ENCODE measurements at regions not wholly inside any gene's neighbourhood (a gene's known extent, or its start where the extent isn't known, plus 50 kb on each side); places are given as distances from the start of the nearest gene placed in this dataset.

- Histone ChIP-seq H3K27me3 (ENCODE audit: control insufficient read depth in 1 of 2, insufficient read depth in 2 of 2, low read length in 2 of 2) (peaks cover 0 to 2% of the 10 kb centered on the region in 2 donors), H3K9ac (ENCODE audit: low read length in 2 of 2) (no peak overlapping the region), H3K4me3 (ENCODE audit: low read length in 2 of 2) (no peak overlapping the region), H3K36me3 (ENCODE audit: control insufficient read depth in 2 of 2, insufficient read depth in 2 of 2, low read length in 2 of 2) (no peaks in the 10 kb centered on the region), H3K4me1 (ENCODE audit: control insufficient read depth, insufficient read depth, low read length) (no peaks in the 10 kb centered on the region), H3K9me3 (ENCODE audit: control insufficient read depth in 2 of 2, low read length in 2 of 2) (peaks cover 0 to under 1% of the 10 kb centered on the region in 2 donors), H3K27ac (ENCODE audit: low read length) (no peak overlapping the region)
Measured at GRCh38 chr17:65444049-65444448, 117.4 kb downstream of the AXIN2 start.

- Histone ChIP-seq H3K9me3 (ENCODE audit: control insufficient read depth in 2 of 2, low read length in 2 of 2) (no peaks in the 10 kb centered on the region), H3K27ac (ENCODE audit: low read length) (no peak overlapping the region), H3K27me3 (ENCODE audit: control insufficient read depth in 1 of 2, insufficient read depth in 2 of 2, low read length in 2 of 2) (peaks cover 0 to 6% of the 10 kb centered on the region in 2 donors), H3K4me1 (ENCODE audit: control insufficient read depth, insufficient read depth, low read length) (no peaks in the 10 kb centered on the region), H3K9ac (ENCODE audit: low read length in 2 of 2) (no peak overlapping the region), H3K4me3 (ENCODE audit: low read length in 2 of 2) (no peak overlapping the region), H3K36me3 (ENCODE audit: control insufficient read depth in 2 of 2, insufficient read depth in 2 of 2, low read length in 2 of 2) (no peaks in the 10 kb centered on the region)
Measured at GRCh38 chr17:65442691-65443090, 118.8 kb downstream of the AXIN2 start.

GRCh38 chr17:65442250-65442649 is 119.2 kb downstream of the AXIN2 start:
- no peak overlapping the region for H3K4me3 ChIP-seq (ENCODE audit: low read length in 2 of 2)
- no peaks in the 10 kb centered on the region for H3K9me3 ChIP-seq (ENCODE audit: control insufficient read depth in 2 of 2, low read length in 2 of 2)
- H3K36me3 ChIP-seq (ENCODE audit: control insufficient read depth in 2 of 2, insufficient read depth in 2 of 2, low read length in 2 of 2): no peaks in the 10 kb centered on the region
- H3K9ac ChIP-seq (ENCODE audit: low read length in 2 of 2): no peak overlapping the region
- H3K27ac ChIP-seq (ENCODE audit: low read length): no peak overlapping the region
- H3K27me3 ChIP-seq (ENCODE audit: control insufficient read depth in 1 of 2, insufficient read depth in 2 of 2, low read length in 2 of 2): peaks cover 0 to 6% of the 10 kb centered on the region in 2 donors
- no peaks in the 10 kb centered on the region for H3K4me1 ChIP-seq (ENCODE audit: control insufficient read depth, insufficient read depth, low read length)

- H3K36me3 ChIP-seq (ENCODE audit: control insufficient read depth in 2 of 2, insufficient read depth in 2 of 2, low read length in 2 of 2): no peaks in the 10 kb centered on the region
- H3K27ac ChIP-seq (ENCODE audit: low read length): no peak overlapping the region
- H3K9me3 ChIP-seq (ENCODE audit: control insufficient read depth in 2 of 2, low read length in 2 of 2): no peaks in the 10 kb centered on the region
- H3K4me1 ChIP-seq (ENCODE audit: control insufficient read depth, insufficient read depth, low read length): no peaks in the 10 kb centered on the region
- H3K9ac ChIP-seq (ENCODE audit: low read length in 2 of 2): no peak overlapping the region
- H3K27me3 ChIP-seq (ENCODE audit: control insufficient read depth in 1 of 2, insufficient read depth in 2 of 2, low read length in 2 of 2): peaks cover 0 to 6% of the 10 kb centered on the region in 2 donors
- H3K4me3 ChIP-seq (ENCODE audit: low read length in 2 of 2): no peak overlapping the region
Measured at GRCh38 chr17:65441053-65441605, 120.3 kb downstream of the AXIN2 start.

- Histone ChIP-seq H3K36me3 (ENCODE audit: control insufficient read depth in 2 of 2, insufficient read depth in 2 of 2, low read length in 2 of 2) (no peaks in the 10 kb centered on the region), H3K4me1 (ENCODE audit: control insufficient read depth, insufficient read depth, low read length) (no peaks in the 10 kb centered on the region), H3K9ac (ENCODE audit: low read length in 2 of 2) (no peak overlapping the region), H3K9me3 (ENCODE audit: control insufficient read depth in 2 of 2, low read length in 2 of 2) (no peaks in the 10 kb centered on the region), H3K27ac (ENCODE audit: low read length) (no peak overlapping the region), H3K4me3 (ENCODE audit: low read length in 2 of 2) (no peak overlapping the region), H3K27me3 (ENCODE audit: control insufficient read depth in 1 of 2, insufficient read depth in 2 of 2, low read length in 2 of 2) (peaks cover 0 to 6% of the 10 kb centered on the region in 2 donors)
Measured at GRCh38 chr17:65438708-65439294, 122.6 kb downstream of the AXIN2 start.

- Histone ChIP-seq H3K27ac (ENCODE audit: low read length) (no peak overlapping the region), H3K36me3 (ENCODE audit: control insufficient read depth in 2 of 2, insufficient read depth in 2 of 2, low read length in 2 of 2) (no peaks in the 10 kb centered on the region), H3K4me1 (ENCODE audit: control insufficient read depth, insufficient read depth, low read length) (no peaks in the 10 kb centered on the region), H3K4me3 (ENCODE audit: low read length in 2 of 2) (no peak overlapping the region), H3K27me3 (ENCODE audit: control insufficient read depth in 1 of 2, insufficient read depth in 2 of 2, low read length in 2 of 2) (peaks cover 0 to 6% of the 10 kb centered on the region in 2 donors), H3K9ac (ENCODE audit: low read length in 2 of 2) (no peak overlapping the region), H3K9me3 (ENCODE audit: control insufficient read depth in 2 of 2, low read length in 2 of 2) (no peaks in the 10 kb centered on the region)
Measured at GRCh38 chr17:65438173-65438572, 123.3 kb downstream of the AXIN2 start.

- H3K4me3 ChIP-seq (ENCODE audit: low read length in 2 of 2): no peak overlapping the region
- no peak overlapping the region for H3K27ac ChIP-seq (ENCODE audit: low read length)
- H3K4me1 ChIP-seq (ENCODE audit: control insufficient read depth, insufficient read depth, low read length): no peaks in the 10 kb centered on the region
- H3K36me3 ChIP-seq (ENCODE audit: control insufficient read depth in 2 of 2, insufficient read depth in 2 of 2, low read length in 2 of 2): no peaks in the 10 kb centered on the region
- no peak overlapping the region for H3K9ac ChIP-seq (ENCODE audit: low read length in 2 of 2)
- H3K27me3 ChIP-seq (ENCODE audit: control insufficient read depth in 1 of 2, insufficient read depth in 2 of 2, low read length in 2 of 2): peaks cover 0 to 4% of the 10 kb centered on the region in 2 donors
- peaks cover 0 to 2% of the 10 kb centered on the region in 2 donors for H3K9me3 ChIP-seq (ENCODE audit: control insufficient read depth in 2 of 2, low read length in 2 of 2)
Measured at GRCh38 chr17:65436871-65437270, 124.6 kb downstream of the AXIN2 start.

GRCh38 chr17:65434878-65435277 is 126.6 kb downstream of the AXIN2 start:
- no peaks in the 10 kb centered on the region for H3K4me1 ChIP-seq (ENCODE audit: control insufficient read depth, insufficient read depth, low read length)
- no peak overlapping the region for H3K27ac ChIP-seq (ENCODE audit: low read length)
- no peak overlapping the region for H3K9ac ChIP-seq (ENCODE audit: low read length in 2 of 2)
- no peaks in the 10 kb centered on the region for H3K36me3 ChIP-seq (ENCODE audit: control insufficient read depth in 2 of 2, insufficient read depth in 2 of 2, low read length in 2 of 2)
- H3K4me3 ChIP-seq (ENCODE audit: low read length in 2 of 2): no peak overlapping the region
- H3K9me3 ChIP-seq (ENCODE audit: control insufficient read depth in 2 of 2, low read length in 2 of 2): peaks cover 0 to 2% of the 10 kb centered on the region in 2 donors
- peaks cover 0 to 4% of the 10 kb centered on the region in 2 donors for H3K27me3 ChIP-seq (ENCODE audit: control insufficient read depth in 1 of 2, insufficient read depth in 2 of 2, low read length in 2 of 2)

GRCh38 chr17:65434251-65434650 is 127.2 kb downstream of the AXIN2 start:
- no peak overlapping the region for H3K27ac ChIP-seq (ENCODE audit: low read length)
- peaks cover 0 to 4% of the 10 kb centered on the region in 2 donors for H3K27me3 ChIP-seq (ENCODE audit: control insufficient read depth in 1 of 2, insufficient read depth in 2 of 2, low read length in 2 of 2)
- H3K9me3 ChIP-seq (ENCODE audit: control insufficient read depth in 2 of 2, low read length in 2 of 2): peaks cover 0 to 2% of the 10 kb centered on the region in 2 donors
- H3K4me1 ChIP-seq (ENCODE audit: control insufficient read depth, insufficient read depth, low read length): no peaks in the 10 kb centered on the region
- no peak overlapping the region for H3K4me3 ChIP-seq (ENCODE audit: low read length in 2 of 2)
- no peak overlapping the region for H3K9ac ChIP-seq (ENCODE audit: low read length in 2 of 2)
- H3K36me3 ChIP-seq (ENCODE audit: control insufficient read depth in 2 of 2, insufficient read depth in 2 of 2, low read length in 2 of 2): no peaks in the 10 kb centered on the region

GRCh38 chr17:65433592-65433991 is 127.9 kb downstream of the AXIN2 start:
- Histone ChIP-seq H3K27ac (ENCODE audit: low read length) (no peak overlapping the region), H3K36me3 (ENCODE audit: control insufficient read depth in 2 of 2, insufficient read depth in 2 of 2, low read length in 2 of 2) (no peaks in the 10 kb centered on the region), H3K9me3 (ENCODE audit: control insufficient read depth in 2 of 2, low read length in 2 of 2) (peaks cover 0 to 2% of the 10 kb centered on the region in 2 donors), H3K4me1 (ENCODE audit: control insufficient read depth, insufficient read depth, low read length) (no peaks in the 10 kb centered on the region), H3K9ac (ENCODE audit: low read length in 2 of 2) (no peak overlapping the region), H3K27me3 (ENCODE audit: control insufficient read depth in 1 of 2, insufficient read depth in 2 of 2, low read length in 2 of 2) (peaks cover 0 to under 1% of the 10 kb centered on the region in 2 donors), H3K4me3 (ENCODE audit: low read length in 2 of 2) (no peak overlapping the region)

- Histone ChIP-seq H3K9me3 (ENCODE audit: control insufficient read depth in 2 of 2, low read length in 2 of 2) (peaks cover 0 to 2% of the 10 kb centered on the region in 2 donors), H3K4me1 (ENCODE audit: control insufficient read depth, insufficient read depth, low read length) (no peaks in the 10 kb centered on the region), H3K9ac (ENCODE audit: low read length in 2 of 2) (no peak overlapping the region), H3K27me3 (ENCODE audit: control insufficient read depth in 1 of 2, insufficient read depth in 2 of 2, low read length in 2 of 2) (no peaks in the 10 kb centered on the region), H3K4me3 (ENCODE audit: low read length in 2 of 2) (no peak overlapping the region), H3K27ac (ENCODE audit: low read length) (no peak overlapping the region), H3K36me3 (ENCODE audit: control insufficient read depth in 2 of 2, insufficient read depth in 2 of 2, low read length in 2 of 2) (no peaks in the 10 kb centered on the region)
Measured at GRCh38 chr17:65433157-65433556, 128.3 kb downstream of the AXIN2 start.
